Astrocyte (in vitro differentiated cells and primary cell): ENCODE measurements at regions not wholly inside any gene's neighbourhood (a gene's known extent, or its start where the extent isn't known, plus 50 kb on each side); places are given as distances from the start of the nearest gene placed in this dataset.

Experiments used
- DNase-seq: peaks from one replicate; pipeline ENCODE4 v3.0.0-alpha.2; 2010; ENCODE audit warnings: low read depth
- FAIRE-seq: peaks from 2 replicates; lab custom pipeline; 2011; peaks lifted over from hg19 to GRCh38; lab: Jason Lieb, UNC
- H2AFZ ChIP-seq: 2 replicates; pipeline ENCODE4 v1.6.0; 2012; ENCODE audit warnings: low read depth, low read length, inconsistent platforms
- H3K27ac ChIP-seq: 2 replicates; pipeline ENCODE4 v1.5.1; 2011; ENCODE audit warnings: low read depth, low read length, inconsistent platforms
- H3K27me3 ChIP-seq: 2 replicates; pipeline ENCODE4 v1.6.0; 2011; ENCODE audit warnings: low read length, inconsistent platforms; ENCODE audit not compliant: insufficient read depth
- H3K36me3 ChIP-seq: 2 replicates; pipeline ENCODE4 v1.5.1; 2011; ENCODE audit warnings: low read length, inconsistent platforms; ENCODE audit not compliant: insufficient read depth
- H3K4me1 ChIP-seq: 2 replicates; pipeline ENCODE4 v1.5.1; 2011; ENCODE audit warnings: low read length, inconsistent platforms; ENCODE audit not compliant: insufficient read depth
- H3K4me2 ChIP-seq: 2 replicates; pipeline ENCODE4 v1.6.0; 2012; ENCODE audit warnings: low read length, inconsistent platforms
- H3K4me3 ChIP-seq: 2 replicates; pipeline ENCODE4 v1.5.1; 2011; ENCODE audit warnings: low read depth, mild to moderate bottlenecking, low read length, inconsistent platforms; ENCODE audit not compliant: insufficient read depth
- H3K79me2 ChIP-seq: 2 replicates; pipeline ENCODE4 v1.6.0; 2012; ENCODE audit warnings: mild to moderate bottlenecking, low read length, inconsistent platforms; ENCODE audit not compliant: insufficient read depth
- H3K9ac ChIP-seq: 2 replicates; pipeline ENCODE4 v1.6.0; 2012; ENCODE audit warnings: mild to moderate bottlenecking, low read length, inconsistent platforms
- H3K9me3 ChIP-seq: 2 replicates; pipeline ENCODE4 v1.5.1; 2012; ENCODE audit warnings: low read depth, mild to moderate bottlenecking, low read length, inconsistent platforms; ENCODE audit not compliant: insufficient read depth
- H4K20me1 ChIP-seq: 2 replicates; pipeline ENCODE4 v1.6.0; 2012; ENCODE audit warnings: low read length, inconsistent platforms; ENCODE audit not compliant: insufficient read depth
- H3K27ac Mint-ChIP-seq: one replicate; pipeline ENCODE4 v1.8.0; 2021; ENCODE audit warnings: mild to moderate bottlenecking, mixed read lengths; ENCODE audit not compliant: unreplicated experiment
- H3K27me3 Mint-ChIP-seq: one replicate; pipeline ENCODE4 v1.8.0; 2021; ENCODE audit warnings: low read depth, mixed read lengths; ENCODE audit not compliant: unreplicated experiment
- H3K36me3 Mint-ChIP-seq: one replicate; pipeline ENCODE4 v1.8.0; 2021; ENCODE audit warnings: low read depth, mixed read lengths; ENCODE audit not compliant: unreplicated experiment
- H3K4me1 Mint-ChIP-seq: one replicate; pipeline ENCODE4 v1.8.0; 2021; ENCODE audit warnings: low read depth, mixed read lengths; ENCODE audit not compliant: unreplicated experiment
- H3K4me3 Mint-ChIP-seq: one replicate; pipeline ENCODE4 v1.8.0; 2021; ENCODE audit warnings: mild to moderate bottlenecking, moderate library complexity, mixed read lengths; ENCODE audit not compliant: unreplicated experiment
- H3K9me3 Mint-ChIP-seq: one replicate; pipeline ENCODE4 v1.8.0; 2021; ENCODE audit warnings: mild to moderate bottlenecking, mixed read lengths; ENCODE audit not compliant: unreplicated experiment
- CTCF ChIP-seq: IDR thresholded peaks from 2 replicates; pipeline ENCODE4 v1.5.1; 2011; ENCODE audit warnings: low read depth, mild to moderate bottlenecking, inconsistent platforms, low read length, moderate library complexity; ENCODE audit not compliant: insufficient read depth
- EZH2 ChIP-seq: IDR thresholded peaks from 2 replicates; pipeline ENCODE4 v1.6.1; 2012; ENCODE audit warnings: mild to moderate bottlenecking, low read length, inconsistent platforms; ENCODE audit not compliant: insufficient read depth

DNA sequence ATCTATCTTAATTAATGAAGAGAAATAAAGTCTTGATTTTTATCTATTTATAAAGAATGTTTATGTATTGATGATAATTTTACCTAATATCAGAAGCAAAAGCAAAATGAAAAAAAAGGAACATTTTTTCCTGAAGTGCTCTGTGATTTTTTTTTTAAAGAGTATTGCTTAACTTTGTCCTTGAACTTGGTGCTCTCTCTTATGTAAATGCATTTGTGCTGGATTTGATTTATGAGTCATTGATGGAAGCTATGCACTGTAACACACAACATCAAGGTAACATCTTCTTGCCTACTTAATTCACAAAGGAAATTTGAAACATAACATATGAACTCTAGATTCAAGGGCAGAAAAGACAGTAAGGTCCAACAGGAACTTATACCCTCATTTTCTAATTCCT, 312.9 kb upstream of the CDH19 start:
- Histone ChIP-seq H3K9ac (no peak overlapping the region), H3K9me3 (no peaks in the 10 kb centered on the region), H3K4me1 (no peaks in the 10 kb centered on the region), H3K79me2 (no peaks in the 10 kb centered on the region), H3K27ac (no peak overlapping the region), H3K27me3 (no peaks in the 10 kb centered on the region), H3K4me2 (no peak overlapping the region), H2AFZ (no peak overlapping the region), H3K4me3 (no peak overlapping the region), H4K20me1 (no peaks in the 10 kb centered on the region), H3K36me3 (no peaks in the 10 kb centered on the region)
- no peak overlapping the region for H3K27ac Mint-ChIP-seq
- no peak for FAIRE-seq
- TF ChIP-seq EZH2 (no peak), CTCF (no peak)
- no peak overlapping the region for H3K4me3 Mint-ChIP-seq
- no peaks in the 10 kb centered on the region for H3K4me1 Mint-ChIP-seq
- no peaks in the 10 kb centered on the region for H3K27me3 Mint-ChIP-seq
- no peak for DNase-seq
- no peaks in the 10 kb centered on the region for H3K36me3 Mint-ChIP-seq
- H3K9me3 Mint-ChIP-seq = no peaks in the 10 kb centered on the region

- no peak overlapping the region for H3K9ac ChIP-seq
- H4K20me1 ChIP-seq = no peaks in the 10 kb centered on the region
- TF ChIP-seq CTCF (no peak), EZH2 (no peak)
- H3K4me3 ChIP-seq = no peak overlapping the region
- no peak for DNase-seq
- H3K9me3 ChIP-seq = no peaks in the 10 kb centered on the region
- no peaks in the 10 kb centered on the region for H3K27me3 ChIP-seq
- Mint-ChIP-seq H3K27ac (no peak overlapping the region), H3K9me3 (no peaks in the 10 kb centered on the region), H3K4me1 (peaks cover 12% of the 10 kb centered on the region), H3K36me3 (no peaks in the 10 kb centered on the region), H3K4me3 (no peak overlapping the region), H3K27me3 (no peaks in the 10 kb centered on the region)
- no peak overlapping the region for H3K27ac ChIP-seq
- no peaks in the 10 kb centered on the region for H3K79me2 ChIP-seq
- no peaks in the 10 kb centered on the region for H3K36me3 ChIP-seq
- H2AFZ ChIP-seq = no peak overlapping the region
- no peak for FAIRE-seq
- H3K4me2 ChIP-seq = no peak overlapping the region
- H3K4me1 ChIP-seq = no peaks in the 10 kb centered on the region
Measured at GRCh38 chr18:66900837-66901236, 296.9 kb upstream of the CDH19 start.

- no peak overlapping the region for H3K27ac Mint-ChIP-seq
- no peak overlapping the region for H3K9ac ChIP-seq
- DNase-seq (no peak), FAIRE-seq (no peak)
- TF ChIP-seq EZH2 (no peak), CTCF (no peak)
- no peaks in the 10 kb centered on the region for H3K79me2 ChIP-seq
- peaks cover 5% of the 10 kb centered on the region for H3K4me1 Mint-ChIP-seq
- no peak overlapping the region for H2AFZ ChIP-seq
- H3K27me3 Mint-ChIP-seq = no peaks in the 10 kb centered on the region
- no peak overlapping the region for H3K27ac ChIP-seq
- H3K4me1 ChIP-seq = no peaks in the 10 kb centered on the region
- no peak overlapping the region for H3K4me3 ChIP-seq
- no peaks in the 10 kb centered on the region for H3K9me3 ChIP-seq
- H3K4me3 Mint-ChIP-seq = no peak overlapping the region
- H3K36me3 ChIP-seq = no peaks in the 10 kb centered on the region
- no peaks in the 10 kb centered on the region for H3K36me3 Mint-ChIP-seq
- H3K9me3 Mint-ChIP-seq = no peaks in the 10 kb centered on the region
- no peaks in the 10 kb centered on the region for H4K20me1 ChIP-seq
- H3K27me3 ChIP-seq = no peaks in the 10 kb centered on the region
- H3K4me2 ChIP-seq = no peak overlapping the region
Measured at GRCh38 chr18:66895631-66896030, 291.7 kb upstream of the CDH19 start.
